ENCODE measurements at regions not wholly inside any gene's neighbourhood (a gene's known extent, or its start where the extent isn't known, plus 50 kb on each side); places are given as distances from the start of the nearest gene placed in this dataset.
"Not testable (repeated sequence)": the region's sequence is repeated elsewhere in the genome, so short reads cannot be mapped to it uniquely, and the experiment has no call there.

DNA sequence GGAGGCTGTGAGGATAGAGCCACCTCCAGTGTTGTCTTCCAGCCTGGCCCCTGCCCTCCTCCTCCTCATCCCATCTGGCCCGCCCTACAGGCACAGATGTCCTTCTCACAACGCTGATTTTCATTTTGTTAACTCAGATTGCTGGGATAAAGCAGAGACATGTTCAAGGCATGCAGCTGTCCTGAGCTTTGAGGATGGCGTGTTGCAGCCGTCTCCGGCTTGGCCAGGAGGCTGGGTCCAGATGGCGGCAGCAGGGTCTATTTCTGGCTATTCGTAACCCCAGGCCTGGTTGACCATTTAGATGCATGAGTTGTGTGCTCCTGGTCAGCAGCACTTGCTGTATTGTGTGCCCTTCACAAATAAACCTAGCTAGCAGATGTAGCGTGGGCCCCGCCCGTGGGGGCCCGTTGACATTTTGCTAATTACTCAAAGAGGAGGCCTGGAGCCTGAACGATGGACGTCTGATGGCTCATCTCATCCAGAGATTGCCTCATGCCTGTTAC is 185.0 kb downstream of the BANP start:
- TF ChIP-seq, protein P1, sequence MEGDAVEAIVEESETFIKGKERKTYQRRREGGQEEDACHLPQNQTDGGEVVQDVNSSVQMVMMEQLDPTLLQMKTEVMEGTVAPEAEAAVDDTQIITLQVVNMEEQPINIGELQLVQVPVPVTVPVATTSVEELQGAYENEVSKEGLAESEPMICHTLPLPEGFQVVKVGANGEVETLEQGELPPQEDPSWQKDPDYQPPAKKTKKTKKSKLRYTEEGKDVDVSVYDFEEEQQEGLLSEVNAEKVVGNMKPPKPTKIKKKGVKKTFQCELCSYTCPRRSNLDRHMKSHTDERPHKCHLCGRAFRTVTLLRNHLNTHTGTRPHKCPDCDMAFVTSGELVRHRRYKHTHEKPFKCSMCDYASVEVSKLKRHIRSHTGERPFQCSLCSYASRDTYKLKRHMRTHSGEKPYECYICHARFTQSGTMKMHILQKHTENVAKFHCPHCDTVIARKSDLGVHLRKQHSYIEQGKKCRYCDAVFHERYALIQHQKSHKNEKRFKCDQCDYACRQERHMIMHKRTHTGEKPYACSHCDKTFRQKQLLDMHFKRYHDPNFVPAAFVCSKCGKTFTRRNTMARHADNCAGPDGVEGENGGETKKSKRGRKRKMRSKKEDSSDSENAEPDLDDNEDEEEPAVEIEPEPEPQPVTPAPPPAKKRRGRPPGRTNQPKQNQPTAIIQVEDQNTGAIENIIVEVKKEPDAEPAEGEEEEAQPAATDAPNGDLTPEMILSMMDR (IDR thresholded peaks at IDR 0.05; ENCODE audit: borderline replicate concordance, extremely low read depth, low read length, poor library complexity, severe bottlenecking): not testable (repeated sequence)
- TF ChIP-seq EZH2 (IDR thresholded peaks at IDR 0.05; ENCODE audit: borderline replicate concordance, low read depth, low read length, severe bottlenecking): not testable (repeated sequence)
